HG02763 (cell line): ENCODE measurements at regions not wholly inside any gene's neighbourhood (a gene's known extent, or its start where the extent isn't known, plus 50 kb on each side); places are given as distances from the start of the nearest gene placed in this dataset.
"Not testable (repeated sequence)": the region's sequence is repeated elsewhere in the genome, so short reads cannot be mapped to it uniquely, and the experiment has no call there.

Source experiments
- ATAC-seq: cut with Tn5 transposase; IDR thresholded peaks from one replicate; pipeline ENCODE4 v1.9.1; 2021; ENCODE audit warnings: mild to moderate bottlenecking, moderate library complexity; ENCODE audit not compliant: unreplicated experiment

- ATAC-seq = not testable (repeated sequence)
These were observed 323.1 kb upstream of the PLGLB2 start for GRCh38 chr2:87424763-87425154.

- not testable (repeated sequence) for ATAC-seq
These were observed 322.7 kb upstream of the PLGLB2 start for GRCh38 chr2:87425191-87425590.

- ATAC-seq = not testable (repeated sequence)
These were observed 322.2 kb upstream of the PLGLB2 start for GRCh38 chr2:87425717-87426116.

- not testable (repeated sequence) for ATAC-seq
These were observed 319.3 kb upstream of the PLGLB2 start for GRCh38 chr2:87428452-87429130.

- not testable (repeated sequence) for ATAC-seq
These were observed 318.5 kb upstream of the PLGLB2 start for GRCh38 chr2:87429206-87429930.

GRCh38 chr2:87429931-87430275 lies 318.0 kb upstream of the PLGLB2 start:
- not testable (repeated sequence) for ATAC-seq

GRCh38 chr2:87431051-87431450 lies 316.8 kb upstream of the PLGLB2 start:
- not testable (repeated sequence) for ATAC-seq

GRCh38 chr2:87432711-87433453 lies 315.0 kb upstream of the PLGLB2 start:
- not testable (repeated sequence) for ATAC-seq

- not testable (repeated sequence) for ATAC-seq
These were observed 311.9 kb upstream of the PLGLB2 start for GRCh38 chr2:87436007-87436406.

- not testable (repeated sequence) for ATAC-seq
These were observed 310.1 kb upstream of the PLGLB2 start for GRCh38 chr2:87437701-87438260.

- not testable (repeated sequence) for ATAC-seq
These were observed 309.0 kb upstream of the PLGLB2 start for GRCh38 chr2:87438780-87439454.

- ATAC-seq = not testable (repeated sequence)
These were observed 308.2 kb upstream of the PLGLB2 start for GRCh38 chr2:87439617-87440204.

- ATAC-seq = not testable (repeated sequence)
These were observed 307.2 kb upstream of the PLGLB2 start for GRCh38 chr2:87440650-87441049.

GRCh38 chr2:87441375-87441774 lies 306.5 kb upstream of the PLGLB2 start:
- ATAC-seq = not testable (repeated sequence)

GRCh38 chr2:87442983-87443577 lies 304.8 kb upstream of the PLGLB2 start:
- ATAC-seq = peak; percentile 96

GRCh38 chr2:87444951-87445350 lies 302.9 kb upstream of the PLGLB2 start:
- not testable (repeated sequence) for ATAC-seq

- not testable (repeated sequence) for ATAC-seq
These were observed 302.1 kb upstream of the PLGLB2 start for GRCh38 chr2:87445613-87446312.

GRCh38 chr2:87446313-87446696 lies 301.6 kb upstream of the PLGLB2 start:
- ATAC-seq = not testable (repeated sequence)

GRCh38 chr2:87449462-87449980 lies 298.4 kb upstream of the PLGLB2 start:
- ATAC-seq = not testable (repeated sequence)
